ENCODE measurements at regions not wholly inside any gene's neighbourhood (a gene's known extent, or its start where the extent isn't known, plus 50 kb on each side); places are given as distances from the start of the nearest gene placed in this dataset.

DNA sequence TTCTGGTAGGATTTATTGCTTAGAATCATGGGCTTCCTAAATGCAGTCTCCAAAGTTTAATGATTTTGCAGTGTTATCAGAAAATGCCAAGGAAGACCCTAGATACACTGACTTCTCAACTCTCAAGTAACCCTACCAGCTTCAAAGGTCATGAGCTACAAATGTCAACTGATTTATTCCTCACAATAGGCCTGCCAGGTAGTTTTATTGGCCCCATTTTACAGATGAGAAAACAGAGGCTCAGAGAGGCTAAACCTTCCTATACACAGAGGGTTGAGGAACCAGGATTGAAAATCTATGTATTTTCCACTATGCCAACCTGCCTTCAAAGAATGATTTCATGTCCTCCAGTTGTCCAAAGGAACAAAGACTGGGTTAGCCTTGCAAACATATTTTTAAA is 384.4 kb upstream of the POU3F1 start:
- H3K27ac ChIP-seq = no peak overlapping the region
- H3K27me3 ChIP-seq = peaks cover 13% of the 10 kb centered on the region

GRCh38 chr1:38424677-38425076 is 378.1 kb upstream of the POU3F1 start:
- no peak for TF ChIP-seq POLR2AphosphoS5 (IDR thresholded peaks at IDR 0.05)
- TF ChIP-seq, protein P1, sequence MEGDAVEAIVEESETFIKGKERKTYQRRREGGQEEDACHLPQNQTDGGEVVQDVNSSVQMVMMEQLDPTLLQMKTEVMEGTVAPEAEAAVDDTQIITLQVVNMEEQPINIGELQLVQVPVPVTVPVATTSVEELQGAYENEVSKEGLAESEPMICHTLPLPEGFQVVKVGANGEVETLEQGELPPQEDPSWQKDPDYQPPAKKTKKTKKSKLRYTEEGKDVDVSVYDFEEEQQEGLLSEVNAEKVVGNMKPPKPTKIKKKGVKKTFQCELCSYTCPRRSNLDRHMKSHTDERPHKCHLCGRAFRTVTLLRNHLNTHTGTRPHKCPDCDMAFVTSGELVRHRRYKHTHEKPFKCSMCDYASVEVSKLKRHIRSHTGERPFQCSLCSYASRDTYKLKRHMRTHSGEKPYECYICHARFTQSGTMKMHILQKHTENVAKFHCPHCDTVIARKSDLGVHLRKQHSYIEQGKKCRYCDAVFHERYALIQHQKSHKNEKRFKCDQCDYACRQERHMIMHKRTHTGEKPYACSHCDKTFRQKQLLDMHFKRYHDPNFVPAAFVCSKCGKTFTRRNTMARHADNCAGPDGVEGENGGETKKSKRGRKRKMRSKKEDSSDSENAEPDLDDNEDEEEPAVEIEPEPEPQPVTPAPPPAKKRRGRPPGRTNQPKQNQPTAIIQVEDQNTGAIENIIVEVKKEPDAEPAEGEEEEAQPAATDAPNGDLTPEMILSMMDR (IDR thresholded peaks at IDR 0.05) = no peak
- TF ChIP-seq POLR2A (IDR thresholded peaks at IDR 0.05) = no peak
- no peak for TF ChIP-seq EP300 (IDR thresholded peaks at IDR 0.05)
- H3K4me3 ChIP-seq = no peak overlapping the region
- WGBS, 2 donors (ENCODE audit: low coverage in 1 of 2) = 71 to 80% methylated on average over 2 of the region's 2 CpGs
- no peak for ATAC-seq
- H3K27me3 ChIP-seq = peaks cover 17% of the 10 kb centered on the region
- H3K36me3 ChIP-seq = no peaks in the 10 kb centered on the region
- H3K9me3 ChIP-seq = no peaks in the 10 kb centered on the region
- no peaks in the 10 kb centered on the region for H3K4me1 ChIP-seq
- H3K27ac ChIP-seq = no peak overlapping the region

More for the DNA sequence above, 384.4 kb upstream of the POU3F1 start:
- no peak for ATAC-seq
- no peaks in the 10 kb centered on the region for H3K36me3 ChIP-seq
- H3K9me3 ChIP-seq = no peaks in the 10 kb centered on the region
- TF ChIP-seq POLR2A (IDR thresholded peaks at IDR 0.05) (no peak), EP300 (IDR thresholded peaks at IDR 0.05) (no peak), POLR2AphosphoS5 (IDR thresholded peaks at IDR 0.05) (no peak)
- TF ChIP-seq, protein P1 (IDR thresholded peaks at IDR 0.05) = no peak
- no peaks in the 10 kb centered on the region for H3K4me1 ChIP-seq
- no peak overlapping the region for H3K4me3 ChIP-seq

DNA sequence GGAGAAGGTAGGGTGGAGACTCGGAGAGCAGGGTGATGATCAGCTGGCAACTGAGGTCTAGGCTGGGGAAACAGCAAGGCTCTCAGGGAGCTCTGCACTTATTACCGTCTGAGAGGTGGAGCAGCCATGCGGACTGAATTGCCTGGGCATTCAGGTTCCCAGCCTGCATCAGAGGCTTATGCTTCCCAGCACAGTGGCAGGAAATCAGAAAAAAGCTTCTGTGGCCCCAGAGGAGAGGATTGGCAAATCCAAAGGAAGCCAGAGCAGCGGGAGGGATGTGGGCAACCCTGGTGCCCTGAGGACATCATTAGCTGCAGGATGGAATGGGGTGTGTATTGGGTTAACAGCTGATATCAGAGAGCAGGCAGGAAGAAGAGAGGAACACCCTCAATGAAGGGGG is 374.1 kb upstream of the POU3F1 start:
- peaks cover 0 to 9% (median 0%) of the 10 kb centered on the region in 3 donors for H3K9me3 ChIP-seq
- H3K4me1 ChIP-seq = no peaks in the 10 kb centered on the region
- no peaks in the 10 kb centered on the region for H3K36me3 ChIP-seq
- WGBS, 2 donors (ENCODE audit: low coverage in 1 of 2) = 63 to 83% methylated on average over 3 of the region's 4 CpGs
- no peak for ATAC-seq
- H3K27me3 ChIP-seq = peaks cover 23% of the 10 kb centered on the region
- TF ChIP-seq EP300 (IDR thresholded peaks at IDR 0.05) (no peak), POLR2AphosphoS5 (IDR thresholded peaks at IDR 0.05) (no peak), POLR2A (IDR thresholded peaks at IDR 0.05) (no peak)
- TF ChIP-seq, protein P1 (IDR thresholded peaks at IDR 0.05) = no peak
- no peak overlapping the region for H3K27ac ChIP-seq
- H3K4me3 ChIP-seq = no peak overlapping the region

GRCh38 chr1:38418195-38419030 is 371.8 kb upstream of the POU3F1 start:
- Histone ChIP-seq H3K36me3 (no peaks in the 10 kb centered on the region), H3K9me3 (peaks cover 0 to 27% (median 0%) of the 10 kb centered on the region in 3 donors), H3K27me3 (peaks cover 23% of the 10 kb centered on the region), H3K27ac (no peak overlapping the region), H3K4me1 (no peaks in the 10 kb centered on the region), H3K4me3 (no peak overlapping the region)
- no peak for ATAC-seq
- 58 to 70% methylated on average over 5 to 9 of the region's 9 CpGs for WGBS, 2 donors (ENCODE audit: low coverage in 1 of 2)
- TF ChIP-seq EP300 (IDR thresholded peaks at IDR 0.05) = no peak
- TF ChIP-seq POLR2AphosphoS5 (IDR thresholded peaks at IDR 0.05) = no peak
- TF ChIP-seq, protein P1 (IDR thresholded peaks at IDR 0.05) = no peak
- TF ChIP-seq POLR2A (IDR thresholded peaks at IDR 0.05) = no peak

- Histone ChIP-seq H3K36me3 (no peaks in the 10 kb centered on the region), H3K27me3 (peaks cover 7% of the 10 kb centered on the region), H3K4me3 (no peak overlapping the region), H3K27ac (no peak overlapping the region), H3K4me1 (no peaks in the 10 kb centered on the region), H3K9me3 (peaks cover 0 to 31% (median 0%) of the 10 kb centered on the region in 3 donors)
- 60 to 67% methylated on average over 1 of the region's 2 CpGs for WGBS, 2 donors (ENCODE audit: low coverage in 1 of 2)
- ATAC-seq = no peak
- TF ChIP-seq, protein P1 (IDR thresholded peaks at IDR 0.05) = no peak
- TF ChIP-seq POLR2A (IDR thresholded peaks at IDR 0.05) (no peak), POLR2AphosphoS5 (IDR thresholded peaks at IDR 0.05) (no peak), EP300 (IDR thresholded peaks at IDR 0.05) (no peak)
Measured at GRCh38 chr1:38403667-38404066, 357.1 kb upstream of the POU3F1 start.
